SK-N-SH treated with all-trans-retinoic acid at 6 μM for 48 hours (cell line): ENCODE measurements at regions not wholly inside any gene's neighbourhood (a gene's known extent, or its start where the extent isn't known, plus 50 kb on each side); places are given as distances from the start of the nearest gene placed in this dataset.

ENCODE experiments used
- ARNTL ChIP-seq: fragments of 450-650 bp; formaldehyde crosslinking; IDR thresholded peaks from 2 replicates; pipeline ENCODE4 v1.5.0; 2020; ENCODE audit warnings: low read depth, mild to moderate bottlenecking, moderate library complexity, borderline replicate concordance
- CSDC2 ChIP-seq: fragments of 250-450 bp; sonication (Bioruptor Pico); IDR thresholded peaks from 2 replicates; pipeline ENCODE4 v1.5.0; 2020; ENCODE audit warnings: mild to moderate bottlenecking, moderate library complexity
- CSRNP3 ChIP-seq: fragments of 250-450 bp; sonication (Bioruptor Pico); IDR thresholded peaks from 2 replicates; pipeline ENCODE4 v1.5.1; 2021; ENCODE audit warnings: mild to moderate bottlenecking, moderate library complexity
- ISL1 ChIP-seq: fragments of 250-450 bp; sonication (Bioruptor Pico); IDR thresholded peaks from 2 replicates; pipeline ENCODE4 v2.1.2; 2022; ENCODE audit warnings: mild to moderate bottlenecking, moderate library complexity
- OSR1 ChIP-seq: fragments of 250-450 bp; sonication (Bioruptor Pico); IDR thresholded peaks from 2 replicates; pipeline ENCODE4 v1.8.0; 2022; ENCODE audit warnings: moderate library complexity, mild to moderate bottlenecking, inconsistent platforms
- TCF4 ChIP-seq: fragments of 250-450 bp; sonication (Bioruptor Pico); IDR thresholded peaks from 2 replicates; pipeline ENCODE4 v1.8.0; 2021; ENCODE audit warnings: mild to moderate bottlenecking, moderate library complexity, borderline replicate concordance
- TOX ChIP-seq: fragments of 250-450 bp; sonication (Bioruptor Pico); IDR thresholded peaks from 2 replicates; pipeline ENCODE4 v1.8.0; 2021; ENCODE audit warnings: mild to moderate bottlenecking, moderate library complexity, borderline replicate concordance
- ZFP30 ChIP-seq: fragments of 450-650 bp; formaldehyde crosslinking; IDR thresholded peaks from 2 replicates; pipeline ENCODE4 v1.5.0; 2022; ENCODE audit warnings: mild to moderate bottlenecking, moderate library complexity
- ZNF70 ChIP-seq: fragments of 450-650 bp; formaldehyde crosslinking; IDR thresholded peaks from 2 replicates; pipeline ENCODE4 v1.5.0; 2020; ENCODE audit warnings: mild to moderate bottlenecking, moderate library complexity
- ZNF8 ChIP-seq: fragments of 450-650 bp; formaldehyde crosslinking; IDR thresholded peaks from 2 replicates; pipeline ENCODE4 v1.5.0; 2020; ENCODE audit warnings: mild to moderate bottlenecking, moderate library complexity
- TF ChIP-seq, protein P1 (sequence below): fragments of 250-450 bp; sonication (Bioruptor Pico); IDR thresholded peaks from 2 replicates; pipeline ENCODE4 v1.8.0; 2020; ENCODE audit warnings: mild to moderate bottlenecking, moderate library complexity, borderline replicate concordance

DNA sequence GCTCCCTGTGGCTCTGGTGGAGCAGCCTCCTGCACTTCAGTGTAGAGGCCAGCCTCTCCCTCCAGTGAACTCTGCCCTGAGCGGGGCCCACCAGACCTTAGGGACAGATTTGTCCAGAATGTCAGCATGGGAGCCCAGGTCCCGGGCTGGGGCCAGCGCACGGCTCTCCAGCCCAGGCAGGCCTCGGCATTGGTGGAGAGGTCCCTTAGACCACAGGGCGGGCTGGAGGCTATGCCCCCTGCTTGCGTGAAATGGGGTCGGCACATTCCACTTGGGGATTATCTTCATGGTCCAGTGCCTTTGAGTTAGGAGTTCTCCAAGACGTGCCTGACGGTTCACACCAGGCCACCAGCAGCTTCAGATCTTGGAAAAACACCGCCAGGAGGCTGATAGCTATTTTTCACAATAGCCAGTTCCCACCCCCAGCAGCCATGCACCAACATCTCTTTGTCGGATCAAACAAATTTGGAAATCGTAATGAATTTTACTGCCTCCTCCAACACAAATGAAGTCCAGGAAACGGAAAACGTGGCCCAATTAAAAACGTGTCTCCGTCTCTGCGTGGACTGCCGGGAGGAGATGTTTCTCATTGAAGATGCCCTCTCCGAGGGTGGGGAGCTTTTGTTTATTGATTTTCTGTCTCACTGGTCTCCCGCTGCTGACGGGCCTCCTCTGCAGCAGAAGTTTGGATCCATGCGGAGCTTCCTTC lies 110.0 kb upstream of the CIBAR2 start:
- TF ChIP-seq ZFP30 (CRISPR knock-in tag) = no peak
- TF ChIP-seq CSDC2 = no peak
- TF ChIP-seq, protein P1, sequence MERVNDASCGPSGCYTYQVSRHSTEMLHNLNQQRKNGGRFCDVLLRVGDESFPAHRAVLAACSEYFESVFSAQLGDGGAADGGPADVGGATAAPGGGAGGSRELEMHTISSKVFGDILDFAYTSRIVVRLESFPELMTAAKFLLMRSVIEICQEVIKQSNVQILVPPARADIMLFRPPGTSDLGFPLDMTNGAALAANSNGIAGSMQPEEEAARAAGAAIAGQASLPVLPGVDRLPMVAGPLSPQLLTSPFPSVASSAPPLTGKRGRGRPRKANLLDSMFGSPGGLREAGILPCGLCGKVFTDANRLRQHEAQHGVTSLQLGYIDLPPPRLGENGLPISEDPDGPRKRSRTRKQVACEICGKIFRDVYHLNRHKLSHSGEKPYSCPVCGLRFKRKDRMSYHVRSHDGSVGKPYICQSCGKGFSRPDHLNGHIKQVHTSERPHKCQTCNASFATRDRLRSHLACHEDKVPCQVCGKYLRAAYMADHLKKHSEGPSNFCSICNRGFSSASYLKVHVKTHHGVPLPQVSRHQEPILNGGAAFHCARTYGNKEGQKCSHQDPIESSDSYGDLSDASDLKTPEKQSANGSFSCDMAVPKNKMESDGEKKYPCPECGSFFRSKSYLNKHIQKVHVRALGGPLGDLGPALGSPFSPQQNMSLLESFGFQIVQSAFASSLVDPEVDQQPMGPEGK (CRISPR knock-in tag) = no peak
- no peak for TF ChIP-seq TCF4 (CRISPR knock-in tag)
- TF ChIP-seq CSRNP3 = no peak
- TF ChIP-seq ISL1 = no peak
- no peak for TF ChIP-seq ZNF70 (CRISPR knock-in tag)
- no peak for TF ChIP-seq TOX (CRISPR knock-in tag)
- TF ChIP-seq ARNTL (CRISPR knock-in tag) = no peak
- no peak for TF ChIP-seq OSR1 (CRISPR knock-in tag)
- no peak for TF ChIP-seq ZNF8 (CRISPR knock-in tag)
